NOMO-1 (cell line): ENCODE measurements at regions not wholly inside any gene's neighbourhood (a gene's known extent, or its start where the extent isn't known, plus 50 kb on each side); places are given as distances from the start of the nearest gene placed in this dataset.
"Not testable (repeated sequence)": the region's sequence is repeated elsewhere in the genome, so short reads cannot be mapped to it uniquely, and the experiment has no call there.

ENCODE experiments used
- DNase-seq, 2 experiments: peaks; one replicate each; lab custom pipeline; 2025; ENCODE audit not compliant: unreplicated experiment in 2 of 2; lab: John Stamatoyannopoulos, UW

GRCh38 chrX:1140236-1140681 lies 72.2 kb downstream of the CRLF2 start:
- no peak for DNase-seq

GRCh38 chrX:1139185-1139500 lies 73.3 kb downstream of the CRLF2 start:
- no peak for DNase-seq

GRCh38 chrX:1138476-1139184 lies 73.8 kb downstream of the CRLF2 start:
- no peak for DNase-seq

DNA sequence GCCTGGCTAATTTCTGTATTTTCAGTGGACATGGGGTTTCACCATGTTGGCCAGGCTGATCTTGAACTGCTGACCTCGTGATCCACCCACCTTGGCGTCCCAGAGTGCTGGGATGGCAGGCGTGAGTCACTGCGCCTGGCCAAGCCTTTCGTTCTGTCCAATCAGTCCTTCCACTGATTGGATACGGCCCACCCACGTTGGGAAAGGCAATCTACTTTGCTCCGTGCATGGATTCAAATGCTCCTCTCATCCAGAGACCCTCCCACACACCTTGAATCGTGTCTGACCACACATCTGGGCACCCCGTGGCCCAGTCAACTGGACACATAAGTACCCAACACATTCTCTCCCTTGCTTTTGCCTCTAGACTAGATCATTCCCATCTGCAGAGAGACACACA lies 74.9 kb downstream of the CRLF2 start:
- no peak for DNase-seq

DNA sequence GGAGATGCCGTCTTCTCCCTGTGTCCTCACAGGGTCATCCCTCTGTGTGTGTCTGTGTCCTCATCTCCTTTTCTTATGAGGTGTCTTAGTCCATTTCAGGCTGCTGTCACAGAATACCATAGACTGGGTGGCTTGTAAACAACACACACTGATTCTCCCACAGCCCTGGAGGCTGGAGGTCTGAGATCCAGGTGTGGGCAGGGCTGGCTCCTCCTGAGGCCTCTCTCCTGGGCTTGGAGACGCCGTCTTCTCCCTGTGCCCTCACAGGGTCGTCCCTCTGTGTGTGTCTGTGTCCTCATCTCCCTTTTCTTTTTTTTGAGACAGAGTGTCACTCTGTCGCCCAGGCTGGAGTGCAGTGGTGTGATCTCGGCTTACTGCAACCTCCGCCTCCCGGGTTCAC lies 75.9 kb downstream of the CRLF2 start:
- not testable (repeated sequence) for DNase-seq

DNA sequence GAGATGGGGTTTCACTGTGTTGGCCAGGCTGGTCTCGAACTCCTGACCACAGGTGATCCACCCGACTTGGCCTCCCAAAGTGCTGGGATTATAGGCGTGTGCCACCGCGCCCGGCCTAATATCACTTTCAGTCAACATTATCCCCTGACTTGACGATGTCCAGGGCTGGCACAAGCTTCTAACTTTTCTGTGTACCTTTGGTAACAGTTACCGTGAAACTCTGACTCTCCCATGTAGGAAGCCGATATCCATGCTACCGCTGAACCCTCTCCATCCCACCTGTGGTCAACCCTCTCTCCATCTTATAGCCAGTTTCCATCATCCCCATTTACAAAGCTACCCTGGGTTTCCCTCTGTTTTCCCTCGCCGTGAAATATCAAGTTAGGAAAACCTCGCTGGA lies 77.5 kb downstream of the CRLF2 start:
- DNase-seq: no peak

- DNase-seq: no peak
These were observed 78.3 kb downstream of the CRLF2 start for GRCh38 chrX:1134156-1134555.

DNA sequence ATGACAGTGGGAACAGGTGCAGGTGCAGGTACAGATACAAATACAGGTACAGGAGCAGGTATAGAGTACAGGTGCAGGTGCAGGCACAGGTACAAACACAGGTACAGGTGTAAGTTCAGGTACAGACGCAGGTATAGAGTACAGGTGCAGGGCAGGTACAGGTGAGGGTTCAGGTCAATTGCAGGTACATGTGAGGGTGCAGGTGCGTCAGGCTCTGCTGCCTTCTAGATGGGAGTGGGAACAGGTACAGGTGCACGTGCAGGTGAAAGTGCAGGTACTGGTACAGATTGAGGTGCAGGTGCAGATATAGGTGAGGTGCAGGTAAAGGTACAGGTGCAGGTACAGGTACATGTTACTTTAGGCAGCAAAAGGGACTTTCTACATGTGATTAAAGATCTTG lies 85.7 kb downstream of the CRLF2 start:
- DNase-seq: no peak

DNA sequence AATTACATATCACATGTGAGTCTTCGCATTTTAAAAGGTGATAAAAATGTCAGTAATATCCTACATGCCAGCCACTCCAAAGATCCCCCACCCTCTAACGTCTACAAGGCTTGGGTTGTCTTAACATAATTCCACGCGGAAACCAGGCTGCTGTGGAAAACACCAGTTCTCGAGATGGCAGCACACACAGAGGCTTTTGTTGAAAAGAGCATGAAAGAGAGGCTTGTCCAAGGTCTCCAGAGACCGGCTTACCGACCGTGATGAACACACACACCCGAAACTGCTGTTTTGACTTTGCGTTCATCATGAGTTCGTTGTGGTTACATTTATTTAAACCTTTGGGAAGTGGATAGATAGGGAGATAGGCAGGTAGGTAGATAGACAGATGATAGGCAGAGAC lies 87.9 kb downstream of the CRLF2 start:
- no peak for DNase-seq

GRCh38 chrX:1122851-1123250 lies 89.6 kb downstream of the CRLF2 start:
- DNase-seq: not testable (repeated sequence)

DNA sequence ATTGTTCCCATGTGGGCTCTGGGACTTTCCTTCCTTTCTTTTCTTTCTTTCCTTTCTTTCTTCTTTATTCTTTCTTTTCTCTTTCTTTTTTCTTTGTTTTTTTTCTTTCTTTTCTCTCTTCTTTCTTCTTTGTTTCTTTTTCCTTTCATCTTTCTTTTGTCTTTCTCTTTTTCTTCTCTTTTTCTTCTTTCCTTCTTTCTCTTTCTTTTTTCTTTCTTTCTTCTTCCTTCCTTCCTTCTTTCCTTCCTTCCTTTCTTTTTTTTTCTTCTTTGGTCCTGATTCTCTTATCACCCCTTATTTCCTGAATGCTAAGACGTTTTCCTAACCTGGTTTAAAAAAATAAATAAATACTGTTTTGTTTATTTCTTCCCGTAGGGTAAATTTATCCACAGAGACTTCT lies 93.2 kb downstream of the CRLF2 start:
- DNase-seq: no peak

GRCh38 chrX:1118572-1119199 lies 93.8 kb downstream of the CRLF2 start:
- DNase-seq: no peak

DNA sequence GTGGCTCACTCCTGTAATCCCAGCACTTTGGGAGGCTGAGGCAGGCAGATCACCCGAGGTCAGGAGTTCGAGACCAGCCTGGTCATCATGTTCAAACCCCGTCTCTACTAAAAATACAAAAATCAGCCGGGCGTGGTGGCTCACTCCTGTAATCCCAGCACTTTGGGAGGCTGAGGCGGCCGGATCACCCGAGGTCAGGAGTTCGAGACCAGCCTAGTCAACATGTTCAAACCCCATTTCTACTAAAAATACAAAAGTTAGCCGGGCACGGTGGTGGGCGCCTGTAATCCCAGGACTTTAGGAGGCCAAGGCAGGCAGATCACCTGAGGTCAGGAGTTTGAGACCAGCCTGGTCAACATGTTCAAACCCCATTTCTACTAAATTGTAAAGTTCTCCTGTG lies 97.0 kb downstream of the CRLF2 start:
- DNase-seq: not testable (repeated sequence)

DNA sequence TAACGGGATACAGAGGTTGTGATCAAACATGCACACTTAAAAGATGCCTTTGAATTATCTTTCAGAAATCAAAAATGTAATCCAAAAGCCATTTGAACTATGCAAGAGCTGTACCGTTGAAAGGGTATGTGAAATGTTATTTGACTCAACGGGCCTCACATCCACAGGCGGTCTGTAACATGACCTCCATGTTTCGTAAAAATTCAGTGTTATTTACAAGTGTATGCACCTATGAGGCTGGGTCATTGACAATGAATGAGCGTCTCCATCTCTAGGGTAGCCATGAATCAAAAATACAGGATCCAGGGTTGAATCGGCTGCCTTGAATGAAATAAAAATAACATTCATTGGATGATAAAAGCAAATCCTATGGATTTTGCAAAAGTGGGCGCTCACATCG lies 100.1 kb downstream of the CRLF2 start:
- DNase-seq: no peak

GRCh38 chrX:1111601-1112300 lies 100.7 kb downstream of the CRLF2 start:
- no peak for DNase-seq

DNA sequence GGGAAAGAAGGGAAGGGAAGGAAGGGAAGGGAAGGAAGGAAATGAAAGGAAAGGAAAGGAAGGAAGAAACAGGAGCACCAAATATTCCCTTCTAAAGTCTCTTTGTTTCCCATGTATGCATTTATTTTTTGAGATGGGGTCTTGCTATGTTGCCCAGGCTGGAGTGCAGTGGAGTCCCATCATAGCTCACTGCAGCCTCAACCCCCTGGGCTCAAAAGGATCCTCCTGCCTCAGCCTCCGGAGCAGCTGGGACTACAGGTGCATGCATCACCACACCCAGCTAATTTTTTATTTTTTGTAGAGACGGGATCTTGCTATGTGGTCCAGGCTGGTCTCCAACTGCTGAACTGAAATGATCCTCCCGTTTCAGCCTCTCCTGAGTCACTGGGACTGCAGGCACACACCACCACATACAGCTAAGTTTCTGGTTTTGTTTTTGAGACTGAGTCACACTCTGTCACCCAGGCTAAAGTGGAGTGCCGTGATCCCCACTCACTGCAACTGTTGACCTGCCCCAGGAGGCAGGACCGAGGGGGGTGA lies 102.8 kb downstream of the CRLF2 start:
- no peak for DNase-seq

GRCh38 chrX:1108501-1109445 lies 103.7 kb downstream of the CRLF2 start:
- no peak for DNase-seq

- no peak for DNase-seq
These were observed 105.8 kb downstream of the CRLF2 start for GRCh38 chrX:1106478-1107210.

GRCh38 chrX:1105671-1106419 lies 106.6 kb downstream of the CRLF2 start:
- no peak for DNase-seq
